Jurkat, Clone E6-1 (cell line): ENCODE measurements at regions not wholly inside any gene's neighbourhood (a gene's known extent, or its start where the extent isn't known, plus 50 kb on each side); places are given as distances from the start of the nearest gene placed in this dataset.
A peak's percentile ranks its signal among the peaks of the same experiment; 100 is the strongest.

Experiments used
- DNase-seq: peaks from one replicate; pipeline ENCODE4 v3.0.0-alpha.2; 2011; ENCODE audit warnings: low read depth, low spot score
- H3K4me3 ChIP-seq: 2 replicates; pipeline ENCODE4 v1.5.1; 2011; ENCODE audit warnings: mild to moderate bottlenecking, low read length, control low read depth, moderate library complexity

DNA sequence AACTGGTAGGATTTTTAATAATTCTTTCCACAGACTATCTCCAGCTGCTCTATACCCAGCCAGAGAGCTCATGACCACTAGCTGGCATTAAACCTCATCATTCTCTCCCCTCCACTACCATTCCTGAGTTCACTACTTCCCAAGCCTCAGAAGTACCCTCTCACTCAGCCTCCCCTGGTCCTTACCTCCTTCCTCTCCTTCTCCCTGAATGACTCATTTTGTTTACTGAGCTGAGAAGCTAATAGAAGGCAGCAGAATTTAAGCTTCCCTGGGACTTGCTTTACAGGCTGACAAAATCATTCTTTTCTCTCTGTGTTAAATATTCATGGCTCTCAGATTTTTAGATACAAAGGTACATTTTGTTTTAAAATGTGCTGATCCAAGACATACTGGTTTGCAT, 305.4 kb downstream of the TLR4 start:
- no peak for DNase-seq
- no peak overlapping the region for H3K4me3 ChIP-seq

DNA sequence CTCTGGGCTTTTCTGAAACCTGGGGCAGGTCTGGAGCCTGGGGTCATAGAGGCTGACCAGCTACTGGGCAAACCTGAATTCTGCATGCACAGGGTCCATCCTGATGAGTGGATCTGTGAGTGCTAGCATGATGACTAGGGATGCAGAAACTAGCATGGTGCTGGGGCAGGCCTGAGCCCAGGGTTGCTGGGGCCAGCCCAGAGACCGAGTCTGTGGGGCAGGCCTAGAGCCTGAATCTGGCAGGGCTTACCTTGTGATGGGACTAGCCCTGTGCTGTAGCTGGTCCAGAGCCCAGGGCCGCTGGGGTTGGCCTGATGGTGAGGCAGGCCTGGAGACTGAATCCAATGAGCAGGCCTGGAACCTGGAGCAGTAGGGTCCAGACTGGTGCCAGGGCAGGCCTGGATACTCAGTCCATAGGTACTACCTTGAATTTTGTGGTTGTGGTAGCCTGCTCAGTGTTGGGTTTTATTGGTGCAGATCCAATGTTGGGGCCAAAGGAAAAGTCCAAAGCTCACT, 313.5 kb downstream of the TLR4 start:
- no peak overlapping the region for H3K4me3 ChIP-seq
- no peak for DNase-seq

DNA sequence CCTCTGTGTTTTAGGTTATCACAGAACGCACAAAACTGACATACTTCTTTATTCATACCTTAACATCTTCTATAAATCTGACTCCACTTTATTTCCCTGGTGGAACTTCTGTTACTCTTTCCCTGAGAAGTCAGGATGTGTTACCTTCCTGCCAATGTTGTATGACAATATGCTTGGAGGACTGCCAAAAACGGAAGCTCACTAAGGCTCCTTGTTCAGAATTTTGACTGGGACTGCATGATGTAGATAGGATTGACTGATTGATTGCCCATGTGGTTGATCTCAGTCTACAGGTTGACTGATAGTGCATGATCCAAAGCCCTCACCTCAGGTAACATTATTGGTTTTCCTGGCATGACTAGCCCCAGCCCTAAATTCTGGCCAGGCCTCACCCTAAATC, 319.4 kb downstream of the TLR4 start:
- DNase-seq: no peak

DNA sequence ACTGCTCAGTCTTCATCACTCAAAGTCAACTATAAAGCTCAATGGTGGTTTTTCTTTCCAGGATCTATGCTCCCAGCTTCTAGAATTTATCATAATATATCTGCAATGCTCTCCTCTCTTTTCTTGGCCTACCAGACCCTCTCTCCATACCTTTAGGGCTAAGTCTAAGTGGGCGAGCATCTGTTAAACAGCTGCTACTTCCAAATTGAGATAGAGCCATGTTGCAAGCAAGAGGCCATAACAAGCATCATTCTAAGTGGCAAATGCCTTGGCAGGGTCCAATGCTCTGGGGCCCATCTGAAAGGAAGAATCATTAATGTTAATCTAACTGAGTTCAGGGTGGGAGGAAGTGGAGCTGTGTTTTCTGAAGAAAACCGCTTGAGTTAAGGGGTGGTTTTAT, 324.0 kb downstream of the TLR4 start:
- DNase-seq: no peak
- H3K4me3 ChIP-seq: no peak overlapping the region

More for the DNA sequence above, 319.4 kb downstream of the TLR4 start:
- no peak overlapping the region for H3K4me3 ChIP-seq

DNA sequence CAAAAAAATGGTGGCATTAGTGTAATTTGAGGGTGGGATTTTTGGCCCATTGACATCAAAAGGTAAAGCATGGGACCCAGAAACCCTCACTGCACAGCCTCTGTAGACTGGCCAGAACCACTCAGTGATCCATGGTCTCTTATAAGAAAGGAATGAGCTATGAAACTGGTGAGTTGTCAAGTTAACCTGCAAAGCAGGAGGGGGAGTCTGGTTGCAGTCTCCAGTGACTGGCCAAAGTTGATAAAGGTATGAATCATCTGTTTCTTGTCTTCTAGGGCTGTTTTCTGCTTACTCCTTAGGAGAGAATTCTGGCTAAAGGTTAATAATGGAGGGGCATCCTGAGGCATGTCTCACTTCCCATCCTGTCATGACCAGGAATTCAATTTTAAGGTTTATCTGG, 325.2 kb downstream of the TLR4 start:
- no peak for DNase-seq
- H3K4me3 ChIP-seq: no peak overlapping the region

DNA sequence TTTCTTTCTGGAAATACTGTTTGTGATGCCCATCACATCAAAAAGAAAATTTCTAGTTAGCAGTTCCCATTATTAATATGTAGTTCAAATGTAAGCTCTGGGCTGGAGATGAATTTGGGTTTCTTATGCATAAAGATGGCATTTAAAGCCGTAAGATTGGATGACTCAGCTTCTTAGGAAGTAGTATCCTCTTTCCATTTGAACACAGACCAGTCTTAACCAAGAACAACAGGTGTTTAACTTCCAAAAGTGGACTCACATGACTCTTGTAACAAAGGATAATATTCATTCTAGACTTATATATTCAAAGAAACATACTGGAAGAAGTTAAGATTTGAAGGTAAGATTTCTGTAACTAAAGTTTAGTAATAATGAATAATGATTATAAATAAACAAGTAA, 330.5 kb downstream of the TLR4 start:
- H3K4me3 ChIP-seq: no peak overlapping the region
- DNase-seq: no peak

DNA sequence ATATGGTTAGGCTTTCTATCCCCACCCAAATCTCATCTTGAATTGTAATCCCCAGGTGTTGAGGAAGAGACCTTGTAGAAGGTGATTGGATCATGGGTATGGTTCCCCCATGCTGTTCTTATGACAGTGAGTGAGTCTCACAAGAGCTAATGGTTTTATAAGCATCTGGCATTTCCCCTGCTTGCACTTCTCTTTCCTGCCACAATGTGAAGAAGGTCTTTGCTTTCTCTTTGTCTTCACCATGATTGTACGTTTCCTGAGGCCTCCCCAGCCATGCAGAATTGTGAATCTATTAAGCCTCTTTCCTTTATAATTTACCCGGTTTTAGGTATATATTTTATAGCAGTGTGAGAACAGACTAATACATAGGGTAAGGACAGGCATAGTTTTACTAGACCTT, 334.5 kb downstream of the TLR4 start:
- DNase-seq: no peak
- H3K4me3 ChIP-seq: no peak overlapping the region

DNA sequence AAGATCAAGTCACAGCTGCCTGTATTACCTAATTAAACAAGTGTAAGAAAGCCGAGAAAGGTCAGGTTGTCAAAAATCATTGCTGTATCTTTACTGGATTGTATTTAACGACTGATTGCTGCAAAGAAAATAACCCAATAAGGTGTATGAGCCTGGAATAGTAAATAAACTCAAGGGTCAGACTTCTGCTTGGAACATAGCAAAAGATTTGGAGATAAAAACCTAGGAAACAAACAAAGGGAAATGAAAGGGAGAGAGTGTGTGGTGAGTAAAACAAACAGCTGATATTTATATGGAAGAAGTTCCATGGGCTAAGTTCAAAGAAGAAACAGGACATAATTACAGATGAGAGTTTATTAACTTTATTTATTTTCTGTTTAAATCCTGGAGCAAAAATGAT, 354.0 kb downstream of the TLR4 start:
- DNase-seq: no peak
- H3K4me3 ChIP-seq: no peak overlapping the region

DNA sequence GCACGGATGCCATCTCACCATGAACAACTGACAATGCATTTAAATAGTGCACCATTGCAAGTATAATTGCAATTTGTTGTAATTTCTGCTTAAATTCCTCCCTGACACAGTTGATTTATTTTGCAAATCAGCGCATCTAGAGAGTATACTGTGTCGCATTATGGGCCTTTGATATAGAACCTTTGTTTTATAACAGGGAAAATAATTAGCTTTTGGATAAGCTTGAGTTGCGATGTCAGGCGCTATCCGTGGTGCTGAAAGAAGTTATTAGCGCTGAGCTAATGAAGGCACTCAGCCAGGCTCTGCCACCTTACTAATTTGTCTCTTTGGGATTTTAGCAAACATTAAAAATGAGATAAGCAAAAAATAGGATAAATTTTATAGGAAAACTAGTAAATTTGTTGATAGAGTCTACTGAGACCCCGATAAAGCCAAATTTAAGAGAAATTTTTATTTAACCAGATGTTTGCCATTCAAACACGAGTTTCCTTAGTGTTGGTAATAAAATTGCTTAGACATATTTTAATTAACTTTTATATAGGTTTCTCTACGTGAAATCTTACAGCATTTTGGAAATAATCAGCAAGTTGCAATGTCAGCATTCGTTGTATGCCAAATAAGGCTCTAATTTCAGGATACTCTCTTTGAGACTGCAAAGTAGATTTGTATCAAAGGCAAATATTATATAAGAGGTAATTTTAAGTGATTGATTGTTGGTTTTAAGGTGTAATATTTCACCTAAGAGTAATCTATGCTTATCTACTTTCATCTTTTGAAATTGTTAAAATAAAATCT, 355.5 kb downstream of the TLR4 start:
- H3K4me3 ChIP-seq: no peak overlapping the region
- peak; percentile 41 for DNase-seq

DNA sequence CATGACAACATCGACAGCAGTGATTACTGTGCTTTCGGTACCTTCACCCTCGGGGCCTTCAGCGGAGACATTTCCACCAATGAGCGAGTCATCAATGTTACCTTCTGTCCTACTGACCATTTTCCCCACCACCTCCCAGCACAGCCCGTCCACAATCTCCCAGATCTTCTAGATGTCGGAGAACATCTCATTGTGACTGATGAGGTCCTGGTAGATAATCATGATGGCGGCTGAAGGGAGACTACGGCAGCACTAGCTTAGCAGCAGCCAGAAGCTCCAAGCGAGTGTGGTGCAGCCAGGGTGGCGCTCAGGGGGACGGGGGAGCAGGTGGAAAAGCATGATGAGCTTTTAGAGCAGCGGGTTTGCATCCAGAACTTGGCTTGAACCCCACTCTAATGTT, 379.0 kb downstream of the TLR4 start:
- H3K4me3 ChIP-seq: no peak overlapping the region
- DNase-seq: no peak

DNA sequence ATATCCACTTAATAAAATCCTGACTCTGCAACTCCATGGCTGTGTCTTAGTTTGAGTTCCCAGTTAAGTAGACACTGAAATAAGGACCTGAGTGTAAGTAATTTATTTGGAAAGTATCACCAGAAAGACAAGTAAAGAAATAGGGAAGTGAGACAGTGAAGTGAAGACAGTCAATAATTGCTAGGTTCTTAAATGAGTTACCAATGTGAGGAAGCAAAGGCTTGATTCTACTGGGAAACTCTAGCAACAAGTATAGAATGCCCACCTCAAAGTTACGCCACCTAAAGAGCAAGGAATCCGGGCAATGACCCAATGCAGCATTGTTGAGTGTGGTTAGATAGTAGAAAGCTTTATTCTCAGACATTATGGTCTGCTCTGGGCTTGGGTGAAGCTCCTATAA, 383.9 kb downstream of the TLR4 start:
- no peak for DNase-seq
- H3K4me3 ChIP-seq: no peak overlapping the region

DNA sequence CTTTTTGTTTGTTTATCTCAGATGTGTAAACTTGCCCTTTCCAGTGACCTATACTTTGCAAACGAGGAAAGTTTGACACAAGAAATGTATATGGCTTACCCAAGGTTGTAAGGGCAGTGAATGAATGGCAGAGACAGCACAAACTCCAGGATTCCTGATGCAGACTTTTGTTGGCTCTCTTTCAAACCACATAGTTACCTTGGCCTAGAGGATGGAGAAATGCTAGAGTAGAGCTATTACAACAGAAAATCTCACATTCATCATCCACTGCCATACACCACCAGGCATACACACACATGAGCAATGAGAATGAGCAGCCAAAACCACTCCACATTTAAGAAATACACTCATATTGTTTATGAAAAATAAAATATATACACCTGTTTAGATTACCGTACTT, 387.0 kb downstream of the TLR4 start:
- DNase-seq: no peak

DNA sequence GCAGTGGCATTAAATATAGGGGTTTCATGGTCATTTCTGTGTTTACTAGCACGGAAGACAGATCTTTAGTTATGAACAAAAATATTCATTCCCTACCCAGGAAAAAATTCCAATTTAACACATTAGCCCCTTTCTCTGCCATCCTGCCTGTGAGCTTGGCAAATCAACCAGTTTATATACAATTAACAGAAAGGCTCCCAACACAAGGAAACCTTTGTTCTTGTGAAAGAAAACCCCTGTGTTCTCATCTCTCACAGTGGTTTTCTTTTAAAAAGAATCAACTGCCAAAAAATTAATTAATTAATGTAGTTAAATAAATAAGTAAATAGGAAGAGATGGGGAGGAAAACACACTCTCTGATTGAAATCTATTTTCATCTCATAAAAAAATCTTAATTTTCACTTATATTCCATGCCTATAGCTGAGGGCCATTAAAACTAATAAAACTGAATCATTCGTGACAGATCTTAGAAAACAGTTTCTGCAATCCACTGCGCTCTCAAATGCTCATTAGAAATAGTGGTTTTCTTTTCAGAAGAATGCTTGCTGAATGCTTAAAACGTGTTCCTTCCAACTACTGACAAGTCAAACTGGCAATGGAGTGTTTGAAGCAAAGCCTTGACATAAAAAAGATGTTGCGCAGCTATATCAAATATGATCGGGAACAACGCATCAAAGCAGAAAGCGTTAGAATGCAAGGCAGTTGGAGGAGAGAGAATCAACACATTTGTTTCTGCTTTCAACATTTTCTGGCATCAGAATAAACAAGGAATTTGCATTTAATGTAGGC, 387.7 kb downstream of the TLR4 start:
- no peak overlapping the region for H3K4me3 ChIP-seq

More for the DNA sequence above, 387.0 kb downstream of the TLR4 start:
- no peak overlapping the region for H3K4me3 ChIP-seq

DNA sequence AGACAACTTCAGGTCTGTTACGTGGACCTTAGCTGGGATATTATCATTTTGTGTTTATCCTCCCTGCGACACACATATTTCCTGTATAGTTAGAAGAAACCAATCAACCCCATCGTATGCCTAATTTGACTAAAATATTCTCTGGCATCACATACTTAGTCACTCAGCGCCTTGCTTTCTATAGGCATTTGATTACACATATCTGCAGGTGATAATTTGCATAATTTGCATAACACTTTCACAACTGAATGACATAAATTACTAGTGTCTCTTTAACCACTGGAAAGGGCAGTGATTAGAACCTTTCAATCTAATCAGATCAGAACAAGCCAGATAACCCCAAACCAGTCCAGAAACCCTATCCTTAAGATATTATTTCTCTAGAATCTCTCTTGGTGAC, 390.2 kb downstream of the TLR4 start:
- no peak for DNase-seq
- H3K4me3 ChIP-seq: no peak overlapping the region

More for the DNA sequence above, 387.7 kb downstream of the TLR4 start:
- DNase-seq: no peak

DNA sequence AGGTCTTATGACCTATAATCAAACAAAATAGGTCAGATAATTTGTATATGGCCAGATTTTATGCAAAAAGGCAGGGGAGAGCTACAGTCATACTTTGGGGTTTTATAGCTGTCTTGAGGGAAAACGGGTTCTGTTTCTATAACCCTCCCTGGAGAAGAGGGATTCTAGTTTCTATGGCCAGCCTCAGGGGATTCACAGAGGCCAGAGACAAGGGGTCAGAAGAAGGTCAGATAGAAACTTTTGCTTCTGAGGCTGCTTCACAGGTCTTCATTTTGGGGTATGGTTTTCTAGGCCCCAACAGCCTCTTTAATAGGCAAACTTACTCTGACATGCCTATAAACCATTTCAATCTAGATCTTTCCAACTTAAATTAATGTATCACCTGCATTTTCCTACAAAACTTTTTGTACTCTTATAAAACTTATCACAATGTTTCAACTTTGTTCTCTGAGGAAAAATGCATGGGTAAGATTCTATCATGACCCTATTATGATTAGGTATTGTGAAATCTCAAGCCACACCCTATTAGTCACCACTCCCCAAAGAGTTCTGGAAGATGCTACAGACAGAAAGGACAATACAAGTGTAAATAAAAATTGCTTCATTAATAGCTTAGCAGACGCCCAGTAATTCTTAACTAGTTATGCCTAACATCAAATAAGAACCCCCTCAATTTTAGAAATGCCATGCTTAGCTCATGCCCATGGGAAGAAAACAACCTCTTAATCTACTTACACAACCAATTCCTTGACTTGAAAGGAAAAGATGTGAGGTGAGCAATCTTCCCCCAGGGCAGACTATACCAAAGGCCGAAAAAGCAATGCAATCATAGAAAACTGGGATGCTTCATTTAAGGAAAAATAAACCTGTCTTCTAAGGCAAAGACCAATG, 396.6 kb downstream of the TLR4 start:
- no peak overlapping the region for H3K4me3 ChIP-seq
- DNase-seq: no peak

DNA sequence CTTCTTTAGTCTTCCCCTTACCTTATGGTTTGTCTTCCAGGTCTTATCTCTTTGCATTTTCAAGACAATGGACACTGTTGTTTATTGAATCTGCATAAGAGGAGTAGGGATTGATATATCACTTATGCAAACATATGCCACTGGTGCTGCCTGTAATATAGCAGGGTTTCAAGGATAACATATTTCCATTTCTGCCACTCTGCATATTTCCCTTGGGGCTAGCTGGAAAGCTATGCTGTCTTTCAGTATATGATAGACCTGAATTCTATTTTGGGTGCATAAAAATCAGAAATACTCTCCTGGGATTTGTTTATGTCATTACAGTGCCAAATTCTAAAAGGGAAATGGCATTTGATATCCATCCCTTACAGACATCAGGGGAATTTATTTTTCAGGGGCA, 400.2 kb downstream of the TLR4 start:
- DNase-seq: no peak
- no peak overlapping the region for H3K4me3 ChIP-seq

DNA sequence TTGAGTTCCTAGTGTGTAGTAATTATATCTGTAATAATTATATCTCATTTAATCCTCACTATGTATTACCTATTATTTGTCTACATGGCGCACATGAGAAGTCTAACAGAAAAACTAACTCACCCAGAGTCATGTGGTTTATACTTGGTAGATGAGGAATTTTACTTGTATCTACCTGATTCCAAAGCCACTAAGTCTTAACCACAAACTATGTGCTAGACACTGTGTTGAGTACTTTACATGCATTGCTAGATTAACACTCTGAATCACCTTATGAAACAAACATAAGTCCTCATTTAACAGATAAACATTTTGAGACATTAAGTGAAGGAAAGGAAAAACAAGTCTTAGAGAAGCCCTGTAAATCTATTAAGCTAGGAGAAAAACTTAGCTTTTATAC, 404.8 kb downstream of the TLR4 start:
- DNase-seq: no peak
- no peak overlapping the region for H3K4me3 ChIP-seq

DNA sequence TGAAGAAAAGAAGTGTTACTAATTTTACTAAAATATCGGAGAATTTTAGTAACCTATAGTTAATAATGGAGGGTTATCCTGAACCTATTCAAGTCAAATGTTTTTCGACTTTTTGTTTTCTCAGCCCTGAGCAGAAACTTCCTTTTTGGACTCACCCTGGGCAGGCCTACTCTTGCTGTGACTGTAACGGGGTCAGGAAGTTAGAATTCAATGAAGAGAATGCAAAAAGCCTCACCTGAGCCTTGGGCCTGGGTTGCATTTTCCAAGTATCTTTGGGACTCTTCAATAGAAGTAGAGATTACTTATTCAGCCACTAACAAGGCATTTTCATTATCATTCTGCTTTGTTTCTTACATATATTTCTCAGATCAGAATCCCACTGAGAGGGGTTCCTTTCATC, 405.3 kb downstream of the TLR4 start:
- no peak for DNase-seq
- H3K4me3 ChIP-seq: no peak overlapping the region

DNA sequence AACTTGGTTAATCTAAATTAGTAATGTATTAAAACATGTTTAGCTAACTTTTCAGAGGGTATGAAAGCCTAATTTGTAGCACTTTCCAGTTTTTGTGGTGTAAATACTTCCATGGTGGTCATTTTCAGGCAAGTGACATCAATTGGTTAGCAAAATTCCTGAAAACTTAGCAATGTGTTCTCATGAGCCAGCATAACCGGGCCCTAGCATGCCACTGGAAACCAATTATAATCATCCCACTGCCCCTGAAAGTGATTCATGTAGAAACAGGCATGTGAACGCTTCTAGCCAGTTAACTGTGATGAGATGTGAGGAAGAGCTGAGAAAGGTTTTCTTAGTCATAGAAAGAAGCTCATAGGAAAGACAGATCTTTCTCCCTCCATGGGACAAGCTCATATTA, 417.2 kb downstream of the TLR4 start:
- DNase-seq: no peak

DNA sequence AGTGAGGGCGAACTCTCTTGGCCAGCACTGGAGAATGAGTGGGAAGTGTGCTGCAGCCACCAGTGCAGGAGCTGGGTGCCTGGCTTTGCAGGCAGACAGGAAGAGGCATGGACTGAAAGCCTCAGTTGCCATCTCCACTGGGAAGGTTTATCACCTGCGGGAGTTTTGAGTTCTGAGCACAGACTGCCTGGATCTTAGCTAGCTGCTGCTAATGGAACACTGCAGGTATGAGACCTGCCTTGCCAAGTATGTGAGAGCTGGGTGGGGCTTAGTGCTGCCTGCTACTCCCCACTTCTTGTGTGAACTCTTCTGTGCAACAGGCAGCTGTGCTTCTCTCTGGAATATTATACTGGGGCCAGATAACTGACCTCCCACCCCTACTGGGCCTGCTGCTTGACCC, 424.1 kb downstream of the TLR4 start:
- no peak for DNase-seq
- H3K4me3 ChIP-seq: no peak overlapping the region

More for the DNA sequence above, 417.2 kb downstream of the TLR4 start:
- H3K4me3 ChIP-seq: no peak overlapping the region
